Stimulated activated CD8-positive, alpha-beta memory T cell treated with anti-CD3 and anti-CD28 coated beads, Interleukin-2, amount 100 ng/mL, for 48 hours (primary cell): ENCODE measurements at regions not wholly inside any gene's neighbourhood (a gene's known extent, or its start where the extent isn't known, plus 50 kb on each side); places are given as distances from the start of the nearest gene placed in this dataset.

ENCODE experiments used
- DNase-seq, 2 donors: peaks; one replicate each; pipeline ENCODE4 v3.0.0-alpha.2; 2020; ENCODE audit warnings: low read depth in 2 of 2

GRCh38 chr9:106600955-106601560 is 261.9 kb upstream of the ZNF462 start:
- no peak for DNase-seq

GRCh38 chr9:106602344-106602743 is 260.6 kb upstream of the ZNF462 start:
- DNase-seq: no peak

GRCh38 chr9:106613250-106613737 is 249.7 kb upstream of the ZNF462 start:
- DNase-seq: no peak

- DNase-seq: no peak
Observed at GRCh38 chr9:106615118-106615889, 247.7 kb upstream of the ZNF462 start.

GRCh38 chr9:106616026-106616425 is 246.9 kb upstream of the ZNF462 start:
- no peak for DNase-seq

- DNase-seq: no peak
Observed at GRCh38 chr9:106616851-106617345, 246.1 kb upstream of the ZNF462 start.

- no peak for DNase-seq
Observed at GRCh38 chr9:106619211-106619610, 243.8 kb upstream of the ZNF462 start.

GRCh38 chr9:106620081-106620480 is 242.9 kb upstream of the ZNF462 start:
- DNase-seq: no peak

- DNase-seq: no peak
Observed at GRCh38 chr9:106620866-106621265, 242.1 kb upstream of the ZNF462 start.

GRCh38 chr9:106621313-106622163 is 241.4 kb upstream of the ZNF462 start:
- DNase-seq: no peak

GRCh38 chr9:106622164-106622487 is 240.8 kb upstream of the ZNF462 start:
- no peak for DNase-seq

GRCh38 chr9:106623558-106623957 is 239.4 kb upstream of the ZNF462 start:
- DNase-seq: no peak

- DNase-seq: no peak
Observed at GRCh38 chr9:106625259-106625789, 237.6 kb upstream of the ZNF462 start.

GRCh38 chr9:106626936-106627335 is 236.0 kb upstream of the ZNF462 start:
- no peak for DNase-seq

GRCh38 chr9:106632621-106633020 is 230.3 kb upstream of the ZNF462 start:
- DNase-seq: no peak

GRCh38 chr9:106634183-106634582 is 228.8 kb upstream of the ZNF462 start:
- no peak for DNase-seq

- no peak for DNase-seq
Observed at GRCh38 chr9:106634641-106635040, 228.3 kb upstream of the ZNF462 start.

- DNase-seq: no peak
Observed at GRCh38 chr9:106637486-106637885, 225.5 kb upstream of the ZNF462 start.

GRCh38 chr9:106639873-106640568 is 222.9 kb upstream of the ZNF462 start:
- no peak for DNase-seq

GRCh38 chr9:106643211-106643930 is 219.6 kb upstream of the ZNF462 start:
- no peak for DNase-seq

- no peak for DNase-seq
Observed at GRCh38 chr9:106644661-106645060, 218.3 kb upstream of the ZNF462 start.
